HFF-Myc (cell line): ENCODE measurements at regions not wholly inside any gene's neighbourhood (a gene's known extent, or its start where the extent isn't known, plus 50 kb on each side); places are given as distances from the start of the nearest gene placed in this dataset.

Experiments used
- DNase-seq: peaks from one replicate; pipeline ENCODE4 v3.0.0-alpha.2; 2011; ENCODE audit warnings: low read depth; ENCODE audit errors: extremely low read depth
- H3K4me3 ChIP-seq: replicated peaks from 2 replicates; pipeline ENCODE4 v1.5.1; 2011; ENCODE audit warnings: low read depth, mild to moderate bottlenecking, control low read depth, low read length
- TF ChIP-seq, protein P1 (sequence below): IDR thresholded peaks from 2 replicates; pipeline ENCODE4 v1.5.1; 2012; ENCODE audit warnings: mild to moderate bottlenecking, low read depth, low read length, control low read depth; ENCODE audit errors: missing control alignments

DNA sequence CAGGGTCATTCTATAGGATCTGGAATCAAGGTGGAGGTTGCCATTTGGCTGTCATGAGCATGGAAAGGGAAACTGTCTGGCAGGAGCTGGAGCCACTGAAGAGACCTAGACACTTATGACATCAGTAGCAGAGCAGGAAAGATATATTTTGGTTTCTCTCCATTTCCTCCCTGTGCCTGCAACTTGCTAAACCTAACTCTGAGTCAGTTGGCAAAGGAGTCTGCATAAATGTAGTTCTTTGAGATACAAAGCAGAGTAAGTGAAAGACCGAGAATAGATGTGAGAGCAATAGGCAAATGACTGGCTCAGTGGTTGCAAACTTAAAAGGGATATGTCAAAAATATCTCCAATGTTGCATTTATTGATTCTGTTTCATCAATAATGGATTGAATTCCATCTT is 757.7 kb downstream of the KCNJ3 start:
- TF ChIP-seq, protein P1, sequence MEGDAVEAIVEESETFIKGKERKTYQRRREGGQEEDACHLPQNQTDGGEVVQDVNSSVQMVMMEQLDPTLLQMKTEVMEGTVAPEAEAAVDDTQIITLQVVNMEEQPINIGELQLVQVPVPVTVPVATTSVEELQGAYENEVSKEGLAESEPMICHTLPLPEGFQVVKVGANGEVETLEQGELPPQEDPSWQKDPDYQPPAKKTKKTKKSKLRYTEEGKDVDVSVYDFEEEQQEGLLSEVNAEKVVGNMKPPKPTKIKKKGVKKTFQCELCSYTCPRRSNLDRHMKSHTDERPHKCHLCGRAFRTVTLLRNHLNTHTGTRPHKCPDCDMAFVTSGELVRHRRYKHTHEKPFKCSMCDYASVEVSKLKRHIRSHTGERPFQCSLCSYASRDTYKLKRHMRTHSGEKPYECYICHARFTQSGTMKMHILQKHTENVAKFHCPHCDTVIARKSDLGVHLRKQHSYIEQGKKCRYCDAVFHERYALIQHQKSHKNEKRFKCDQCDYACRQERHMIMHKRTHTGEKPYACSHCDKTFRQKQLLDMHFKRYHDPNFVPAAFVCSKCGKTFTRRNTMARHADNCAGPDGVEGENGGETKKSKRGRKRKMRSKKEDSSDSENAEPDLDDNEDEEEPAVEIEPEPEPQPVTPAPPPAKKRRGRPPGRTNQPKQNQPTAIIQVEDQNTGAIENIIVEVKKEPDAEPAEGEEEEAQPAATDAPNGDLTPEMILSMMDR: no peak
- no peak for DNase-seq
- no peak overlapping the region for H3K4me3 ChIP-seq

DNA sequence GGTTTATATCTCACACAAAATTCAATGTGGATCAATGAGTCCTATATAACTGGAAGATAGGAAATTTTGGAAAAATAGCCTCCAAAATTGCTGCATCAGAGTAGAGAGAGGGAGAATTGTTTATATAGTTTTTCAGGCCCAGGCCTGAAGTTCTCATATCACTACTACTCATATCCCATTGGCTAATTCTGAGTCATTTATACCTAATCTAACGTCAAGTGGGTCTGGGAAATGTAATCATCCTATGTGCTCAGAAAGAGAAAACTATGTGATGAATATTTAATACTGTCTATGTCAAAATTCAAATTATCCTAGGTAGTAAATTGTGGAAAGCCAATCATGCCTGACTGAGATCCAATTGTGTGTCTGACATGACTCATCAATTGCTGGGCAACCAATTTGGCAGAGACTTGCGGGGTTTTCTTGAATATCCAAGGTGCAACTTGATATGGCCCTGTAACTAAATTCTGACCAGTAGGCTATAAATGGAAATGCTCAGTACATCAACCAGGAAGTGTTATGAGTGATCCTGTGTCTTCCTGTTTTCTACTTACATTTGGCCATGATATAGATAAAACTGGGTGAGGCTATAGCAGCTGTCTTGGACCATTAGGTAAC is 744.4 kb downstream of the KCNJ3 start:
- no peak overlapping the region for H3K4me3 ChIP-seq

DNA sequence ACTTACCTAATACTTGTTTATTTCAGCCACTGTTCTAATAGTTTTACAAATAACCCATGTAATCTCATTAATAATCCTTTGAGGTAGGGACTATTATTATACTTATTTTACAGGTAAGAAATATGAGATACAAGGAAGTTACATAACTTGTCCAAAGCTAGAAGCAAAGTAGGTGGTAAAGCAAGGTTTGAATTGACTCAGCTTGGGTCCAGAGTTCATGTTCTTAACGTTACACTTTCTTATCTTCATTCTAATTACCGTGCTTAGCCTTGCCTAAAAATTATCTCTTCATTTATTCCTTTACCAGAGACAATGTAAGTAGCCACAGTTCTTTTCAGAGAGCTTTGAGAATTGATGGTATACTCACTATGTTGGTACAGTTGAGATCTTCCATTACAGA is 743.6 kb downstream of the KCNJ3 start:
- DNase-seq: no peak
- TF ChIP-seq, protein P1: no peak
- no peak overlapping the region for H3K4me3 ChIP-seq

More for the DNA sequence above, 744.4 kb downstream of the KCNJ3 start:
- TF ChIP-seq, protein P1: no peak
- DNase-seq: no peak

DNA sequence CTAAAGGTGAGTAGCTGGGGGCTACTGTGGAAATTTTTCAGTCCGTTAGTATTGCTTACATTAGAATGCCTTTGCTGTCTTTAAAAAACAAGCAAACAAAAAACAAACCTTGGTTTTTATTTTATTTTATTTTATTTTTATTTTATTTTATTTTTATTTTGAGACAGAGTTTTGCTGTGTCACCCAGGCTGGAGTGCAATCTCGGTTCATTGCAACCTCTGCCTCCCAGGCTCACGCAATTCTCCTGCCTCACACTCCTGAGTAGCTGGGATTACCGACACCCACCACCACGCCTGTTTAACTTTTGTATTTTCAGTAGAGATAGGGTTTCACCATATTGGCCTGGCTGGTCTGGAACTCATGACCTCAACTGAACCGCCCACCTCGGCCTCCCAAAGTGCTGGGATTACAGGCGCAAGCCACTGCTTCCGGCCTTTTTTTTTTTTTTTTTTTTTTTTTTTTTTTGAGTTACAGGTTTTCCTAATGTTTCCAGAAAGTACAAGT is 732.6 kb downstream of the KCNJ3 start:
- no peak overlapping the region for H3K4me3 ChIP-seq
- TF ChIP-seq, protein P1: no peak
- DNase-seq: no peak

DNA sequence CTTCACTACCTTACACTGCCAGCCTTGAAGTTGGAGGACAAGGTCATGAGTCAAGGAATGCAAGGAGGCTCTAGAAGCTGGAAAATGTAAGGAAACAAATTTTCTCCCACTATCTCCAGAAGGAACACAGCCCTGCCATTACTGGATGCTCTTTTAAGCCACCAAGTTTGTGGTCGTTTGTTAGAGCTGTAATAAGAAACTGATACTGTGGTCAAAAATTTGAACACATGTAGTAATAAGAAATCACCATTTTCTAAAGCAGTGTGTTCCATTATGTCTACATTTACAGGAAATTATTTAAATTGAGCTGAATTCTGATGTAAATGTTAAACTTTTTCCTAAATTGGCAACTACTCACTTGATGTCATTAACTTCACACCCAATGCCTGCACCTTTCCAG is 729.0 kb downstream of the KCNJ3 start:
- TF ChIP-seq, protein P1: no peak
- no peak overlapping the region for H3K4me3 ChIP-seq
- DNase-seq: no peak

DNA sequence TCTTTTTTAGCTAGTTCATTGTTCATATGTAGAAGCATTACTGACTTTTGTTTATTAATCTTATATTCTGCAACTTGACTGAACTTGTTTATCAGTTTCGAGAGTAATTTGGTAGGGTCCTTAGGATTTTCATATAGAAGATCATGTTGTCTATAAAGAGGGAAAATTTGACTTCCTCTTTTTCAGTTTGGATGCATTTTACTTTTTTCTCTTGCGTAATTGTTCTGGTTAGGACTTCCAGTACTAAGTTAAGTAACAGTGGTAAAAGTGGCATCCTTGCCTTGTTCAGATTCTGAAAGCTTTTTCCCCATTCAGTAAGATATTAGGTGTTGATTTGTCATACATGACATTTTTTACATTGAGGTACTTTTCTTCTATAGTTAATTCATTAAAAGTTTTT is 726.0 kb downstream of the KCNJ3 start:
- DNase-seq: no peak
- TF ChIP-seq, protein P1: no peak
- H3K4me3 ChIP-seq: no peak overlapping the region

DNA sequence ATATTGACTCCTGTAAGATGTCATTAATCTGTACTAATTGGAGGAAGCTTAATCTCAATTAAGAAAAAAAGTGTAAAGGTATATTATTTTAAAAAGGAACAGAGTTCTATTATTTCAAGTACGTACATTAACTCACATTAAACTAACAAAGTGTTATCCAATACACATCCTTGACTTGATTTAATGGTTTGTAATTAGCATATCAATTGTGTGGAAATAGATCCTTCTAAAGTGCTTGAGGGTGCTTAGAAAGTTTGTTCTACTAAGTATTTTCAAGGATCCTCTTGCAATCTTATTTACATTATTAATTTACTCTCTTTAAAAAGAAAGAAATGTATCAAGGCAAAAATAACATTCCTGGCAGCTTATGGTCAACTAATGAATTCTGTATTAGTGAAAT is 720.3 kb downstream of the KCNJ3 start:
- no peak for DNase-seq
- H3K4me3 ChIP-seq: no peak overlapping the region
- TF ChIP-seq, protein P1: no peak
